Right cardiac atrium (tissue), 5 donors: ENCODE measurements at regions not wholly inside any gene's neighbourhood (a gene's known extent, or its start where the extent isn't known, plus 50 kb on each side); places are given as distances from the start of the nearest gene placed in this dataset.

ENCODE experiments used
- ATAC-seq, 2 donors: fragments of 200-7000 bp; cut with Tn5 transposase; one replicate each; pipeline versions ENCODE4 v1.8.0 to v1.9.1; 2020; ENCODE audit warnings: moderate library complexity in 2 of 2, mild to moderate bottlenecking in 1 of 2
- DNase-seq, 3 donors: peaks; one replicate each; pipeline ENCODE4 v3.0.0-alpha.2; 2020
- H3K27ac ChIP-seq: one replicate; pipeline ENCODE4 v1.5.1; 2013; ENCODE audit warnings: mild to moderate bottlenecking, low read length, control low read depth, moderate library complexity
- H3K27me3 ChIP-seq: one replicate; pipeline ENCODE4 v1.6.1; 2013; ENCODE audit not compliant: control insufficient read depth, insufficient read depth
- H3K4me1 ChIP-seq: one replicate; pipeline ENCODE4 v1.6.1; 2013; ENCODE audit warnings: low read length; ENCODE audit not compliant: control insufficient read depth, insufficient read depth
- H3K4me3 ChIP-seq: one replicate; pipeline ENCODE4 v1.5.1; 2013; ENCODE audit warnings: low read length, control low read depth
- H3K9me3 ChIP-seq: one replicate; pipeline ENCODE4 v1.6.1; 2013; ENCODE audit warnings: low read length; ENCODE audit not compliant: control insufficient read depth
- WGBS: extraction: QIAGEN DNeasy Blood & Tissue Kit; methylation state at CpG from one replicate; pipeline ENCODE4 v1.1.7; 2013; 5-methylcytosine and 5-hydroxymethylcytosine counted together
- intact Hi-C, 4 donors: fragments of 100-400 bp; cut with DNase I; formaldehyde crosslinking; loops; one replicate each; pipeline versions ENCODE4 v1.11.0 to v1.14.0; 2022 to 2023
- donor health status: healthy with polysubstance abuse.
- donor health status: DM: no; HTN: yes; CAD: no.
- donor health status: DM: no; HTN: no; CAD: no.
- donor health status: DM: no; HTN: yes; CAD: no; lungs with severe emphysema.
- donor health status: DM: yes; HTN: yes; CAD: no.

GRCh38 chr3:18077128-18077840, 334.9 kb upstream of the TBC1D5 start:
- H3K4me1 ChIP-seq, result no peaks in the 10 kb centered on the region
- 47% methylated on average over 7 of the region's 7 CpGs for WGBS
- intact Hi-C loops, result no loop called here
- no peaks in the 10 kb centered on the region for H3K27me3 ChIP-seq
- DNase-seq (no peak), ATAC-seq (no peak)
- H3K27ac ChIP-seq, result no peak overlapping the region
- H3K4me3 ChIP-seq, result no peak overlapping the region
- H3K9me3 ChIP-seq, result no peaks in the 10 kb centered on the region

- ATAC-seq, result no peak
- Histone ChIP-seq H3K27me3 (no peaks in the 10 kb centered on the region), H3K9me3 (no peaks in the 10 kb centered on the region), H3K4me3 (no peak overlapping the region), H3K4me1 (no peaks in the 10 kb centered on the region), H3K27ac (no peak overlapping the region)
- intact Hi-C loops, result no loop called here
- 76% methylated on average over 1 of the region's 1 CpG for WGBS
- DNase-seq, result no peak
Observed at GRCh38 chr3:18076301-18076700, 333.9 kb upstream of the TBC1D5 start.

- intact Hi-C loops, result no loop called here
- Histone ChIP-seq H3K4me1 (no peaks in the 10 kb centered on the region), H3K9me3 (no peaks in the 10 kb centered on the region), H3K27ac (no peak overlapping the region), H3K27me3 (no peaks in the 10 kb centered on the region), H3K4me3 (no peak overlapping the region)
- ATAC-seq (no peak), DNase-seq (no peak)
- 99% methylated on average over 1 of the region's 1 CpG for WGBS
Observed at GRCh38 chr3:18075799-18076198, 333.4 kb upstream of the TBC1D5 start.

- H3K27me3 ChIP-seq, result no peaks in the 10 kb centered on the region
- no peak overlapping the region for H3K4me3 ChIP-seq
- H3K27ac ChIP-seq, result no peak overlapping the region
- intact Hi-C loops, result no loop called here
- ATAC-seq, result no peak
- no peaks in the 10 kb centered on the region for H3K9me3 ChIP-seq
- no peak for DNase-seq
- no peaks in the 10 kb centered on the region for H3K4me1 ChIP-seq
Observed at GRCh38 chr3:18071833-18072232, 329.4 kb upstream of the TBC1D5 start.

GRCh38 chr3:18070944-18071343, 328.5 kb upstream of the TBC1D5 start:
- Histone ChIP-seq H3K4me3 (no peak overlapping the region), H3K4me1 (no peaks in the 10 kb centered on the region), H3K27ac (no peak overlapping the region), H3K9me3 (no peaks in the 10 kb centered on the region), H3K27me3 (no peaks in the 10 kb centered on the region)
- no peak for DNase-seq
- intact Hi-C loops, result no loop called here
- ATAC-seq, result no peak
- 61% methylated on average over 1 of the region's 1 CpG for WGBS

GRCh38 chr3:18070231-18070630, 327.8 kb upstream of the TBC1D5 start:
- Histone ChIP-seq H3K27ac (no peak overlapping the region), H3K4me1 (no peaks in the 10 kb centered on the region), H3K9me3 (no peaks in the 10 kb centered on the region), H3K27me3 (no peaks in the 10 kb centered on the region), H3K4me3 (no peak overlapping the region)
- DNase-seq (no peak), ATAC-seq (no peak)
- 50% methylated on average over 2 of the region's 2 CpGs for WGBS
- intact Hi-C loops, result no loop called here

- Histone ChIP-seq H3K27me3 (no peaks in the 10 kb centered on the region), H3K4me3 (no peak overlapping the region), H3K4me1 (no peaks in the 10 kb centered on the region), H3K27ac (no peak overlapping the region), H3K9me3 (no peaks in the 10 kb centered on the region)
- intact Hi-C loops, result no loop called here
- WGBS, result 95% methylated on average over 1 of the region's 1 CpG
- DNase-seq (no peak), ATAC-seq (no peak)
Observed at GRCh38 chr3:18069568-18069967, 327.1 kb upstream of the TBC1D5 start.

- ATAC-seq (no peak), DNase-seq (no peak)
- WGBS, result 78% methylated on average over 3 of the region's 3 CpGs
- no peaks in the 10 kb centered on the region for H3K9me3 ChIP-seq
- H3K4me3 ChIP-seq, result no peak overlapping the region
- no peaks in the 10 kb centered on the region for H3K4me1 ChIP-seq
- intact Hi-C loops, result no loop called here
- no peak overlapping the region for H3K27ac ChIP-seq
- no peaks in the 10 kb centered on the region for H3K27me3 ChIP-seq
Observed at GRCh38 chr3:18066899-18067582, 324.6 kb upstream of the TBC1D5 start.

- Histone ChIP-seq H3K4me1 (no peaks in the 10 kb centered on the region), H3K4me3 (no peak overlapping the region), H3K27ac (no peak overlapping the region), H3K9me3 (no peaks in the 10 kb centered on the region), H3K27me3 (no peaks in the 10 kb centered on the region)
- WGBS, result 77% methylated on average over 1 of the region's 1 CpG
- no peak for ATAC-seq
- intact Hi-C loops, result no loop called here
- no peak for DNase-seq
Observed at GRCh38 chr3:18064586-18064985, 322.2 kb upstream of the TBC1D5 start.

GRCh38 chr3:18062657-18063025, 320.2 kb upstream of the TBC1D5 start:
- Histone ChIP-seq H3K27ac (no peak overlapping the region), H3K27me3 (no peaks in the 10 kb centered on the region), H3K4me1 (no peaks in the 10 kb centered on the region), H3K4me3 (no peak overlapping the region), H3K9me3 (no peaks in the 10 kb centered on the region)
- 57% methylated on average over 3 of the region's 3 CpGs for WGBS
- intact Hi-C loops, result no loop called here
- DNase-seq (no peak), ATAC-seq (no peak)

GRCh38 chr3:18061737-18062656, 319.6 kb upstream of the TBC1D5 start:
- intact Hi-C loops, result no loop called here
- Histone ChIP-seq H3K27me3 (no peaks in the 10 kb centered on the region), H3K9me3 (no peaks in the 10 kb centered on the region), H3K27ac (no peak overlapping the region), H3K4me1 (no peaks in the 10 kb centered on the region), H3K4me3 (no peak overlapping the region)
- ATAC-seq (no peak), DNase-seq (no peak)
- 81% methylated on average over 1 of the region's 1 CpG for WGBS
